HUES64 (cell line): ENCODE measurements at regions not wholly inside any gene's neighbourhood (a gene's known extent, or its start where the extent isn't known, plus 50 kb on each side); places are given as distances from the start of the nearest gene placed in this dataset.

Experiments used
- H3K27ac ChIP-seq: 2 replicates; pipeline ENCODE4 v1.7.0; 2013; ENCODE audit warnings: low read depth, low read length, inconsistent platforms
- H3K27me3 ChIP-seq: 2 replicates; pipeline ENCODE4 v1.6.1; 2013; ENCODE audit warnings: mild to moderate bottlenecking, low read length; ENCODE audit not compliant: insufficient read depth
- H3K36me3 ChIP-seq: 2 replicates; pipeline ENCODE4 v1.6.1; 2013; ENCODE audit warnings: mild to moderate bottlenecking, low read length; ENCODE audit not compliant: insufficient read depth
- H3K4me1 ChIP-seq: 2 replicates; pipeline ENCODE4 v1.6.1; 2013; ENCODE audit warnings: mild to moderate bottlenecking, low read length, moderate library complexity; ENCODE audit not compliant: insufficient read depth
- H3K4me3 ChIP-seq: 2 replicates; pipeline ENCODE4 v1.5.1; 2013; ENCODE audit warnings: mild to moderate bottlenecking, low read length, moderate library complexity
- H3K9ac ChIP-seq: 2 replicates; pipeline ENCODE4 v1.6.1; 2013; ENCODE audit warnings: mild to moderate bottlenecking, low read depth, low read length
- H3K9me3 ChIP-seq: 2 replicates; pipeline ENCODE4 v1.6.1; 2013; ENCODE audit warnings: low read depth, low read length; ENCODE audit not compliant: insufficient read depth
- WGBS: fragments of 150-250, 120-280 bp; methylation state at CpG from one replicate; pipeline ENCODE4 v1.1.7; 2013; ENCODE audit warnings: missing lambda C conversion rate; 5-methylcytosine and 5-hydroxymethylcytosine counted together

GRCh38 chr6:93817937-93818336, 398.6 kb upstream of the EPHA7 start:
- Histone ChIP-seq H3K9me3 (peaks cover 3% of the 10 kb centered on the region; the same call in 1 of the 2 replicates), H3K4me1 (peaks cover 20% of the 10 kb centered on the region), H3K27me3 (no peaks in the 10 kb centered on the region), H3K9ac (no peak overlapping the region), H3K4me3 (no peak overlapping the region), H3K36me3 (peaks cover 63% of the 10 kb centered on the region), H3K27ac (no peak overlapping the region)

DNA sequence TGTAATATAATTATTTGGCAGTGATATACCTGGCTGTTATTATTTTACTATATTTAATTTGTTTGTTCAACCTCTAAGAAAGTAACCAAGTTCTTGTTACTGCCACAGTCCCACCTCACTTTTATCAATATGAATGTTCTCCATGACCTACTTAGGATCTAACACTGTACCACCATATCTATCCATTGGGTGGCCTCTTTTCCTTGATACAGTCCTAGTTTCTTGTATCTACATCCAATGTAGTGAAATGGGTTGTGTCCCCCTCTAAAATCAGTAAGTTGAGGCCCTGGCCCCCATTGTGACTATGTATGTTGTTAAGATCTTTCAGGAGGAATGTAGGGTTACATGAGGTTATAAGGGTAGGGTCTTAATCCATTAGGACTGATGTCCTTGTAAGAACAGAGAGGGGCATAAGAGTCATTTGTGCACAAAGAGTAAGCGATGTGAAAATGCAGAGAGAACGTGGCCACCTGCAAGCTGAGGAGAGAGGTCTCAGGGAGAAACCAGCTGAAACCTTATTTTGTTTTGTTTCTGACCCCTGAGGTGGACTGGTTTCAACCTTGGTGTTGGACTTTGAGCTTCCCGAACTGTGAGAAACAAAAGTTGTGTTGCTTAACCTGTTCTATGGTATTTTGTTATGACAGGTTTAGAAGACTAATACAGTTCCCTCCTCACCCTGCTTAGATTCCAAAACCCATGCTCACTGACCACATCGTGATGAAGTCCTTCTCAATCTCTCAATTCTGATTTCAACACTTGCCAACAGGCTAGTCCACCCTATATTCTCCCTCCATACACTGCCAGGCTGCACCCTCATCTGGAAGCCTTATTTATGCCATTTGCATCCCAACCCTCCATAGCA, 387.3 kb upstream of the EPHA7 start:
- Histone ChIP-seq H3K4me3 (no peak overlapping the region), H3K36me3 (peaks cover 7% of the 10 kb centered on the region), H3K9ac (no peak overlapping the region), H3K27ac (no peak overlapping the region), H3K4me1 (peaks cover under 1% of the 10 kb centered on the region), H3K27me3 (no peaks in the 10 kb centered on the region), H3K9me3 (no peaks in the 10 kb centered on the region)
- WGBS, result 97% methylated on average over 4 of the region's 4 CpGs

DNA sequence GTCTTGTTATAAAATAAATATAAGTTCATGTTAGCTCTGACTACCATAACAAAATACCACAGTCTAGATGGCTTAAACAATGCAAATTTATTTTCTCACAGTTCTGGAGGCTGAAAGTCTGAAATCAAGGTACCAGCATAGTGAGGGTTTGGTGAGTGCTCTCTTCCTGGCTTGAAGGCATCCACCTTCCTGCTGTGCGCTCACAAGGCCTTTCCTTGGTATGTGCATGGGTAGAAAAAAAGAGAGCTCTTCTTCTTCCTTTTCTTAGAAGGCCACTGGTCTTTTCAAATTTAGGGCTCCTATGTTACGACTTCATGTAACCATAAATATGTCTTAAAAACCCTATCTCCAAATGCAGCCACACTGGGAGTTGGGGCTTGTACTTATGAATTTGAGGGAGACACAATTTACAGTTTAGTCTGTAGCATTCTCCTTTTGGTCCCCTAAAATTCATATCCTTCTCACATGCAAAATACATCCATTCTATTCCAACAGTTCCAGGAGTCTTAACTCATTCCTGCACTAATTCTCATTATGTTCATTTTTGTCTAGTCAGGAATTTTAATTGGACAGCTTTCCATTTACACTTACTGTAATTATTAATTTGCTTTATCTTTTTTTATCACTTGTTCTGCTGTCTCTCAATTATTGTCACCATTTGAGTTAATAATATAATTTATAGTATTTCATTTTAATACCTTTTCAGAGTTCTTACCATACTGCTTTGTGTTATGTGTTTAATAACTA, 381.9 kb upstream of the EPHA7 start:
- no peak overlapping the region for H3K27ac ChIP-seq
- H3K36me3 ChIP-seq, result no peaks in the 10 kb centered on the region
- H3K4me1 ChIP-seq, result peaks cover 11% of the 10 kb centered on the region
- H3K27me3 ChIP-seq, result no peaks in the 10 kb centered on the region
- 69% methylated on average over 2 of the region's 2 CpGs for WGBS
- H3K4me3 ChIP-seq, result no peak overlapping the region
- H3K9me3 ChIP-seq, result no peaks in the 10 kb centered on the region
- no peak overlapping the region for H3K9ac ChIP-seq

- no peaks in the 10 kb centered on the region for H3K9me3 ChIP-seq
- H3K4me1 ChIP-seq, result peaks cover 11% of the 10 kb centered on the region
- no peak overlapping the region for H3K9ac ChIP-seq
- no peak overlapping the region for H3K4me3 ChIP-seq
- no peak overlapping the region for H3K27ac ChIP-seq
- no peaks in the 10 kb centered on the region for H3K36me3 ChIP-seq
- H3K27me3 ChIP-seq, result no peaks in the 10 kb centered on the region
- 100% methylated on average over 2 of the region's 3 CpGs for WGBS
Observed at GRCh38 chr6:93799226-93799625, 379.9 kb upstream of the EPHA7 start.

GRCh38 chr6:93794166-93794565, 374.8 kb upstream of the EPHA7 start:
- H3K4me3 ChIP-seq, result no peak overlapping the region
- H3K9ac ChIP-seq, result no peak overlapping the region
- no peaks in the 10 kb centered on the region for H3K9me3 ChIP-seq
- no peaks in the 10 kb centered on the region for H3K27me3 ChIP-seq
- no peaks in the 10 kb centered on the region for H3K36me3 ChIP-seq
- H3K27ac ChIP-seq, result no peak overlapping the region
- peaks cover 5% of the 10 kb centered on the region; the same call in 1 of the 2 replicates for H3K4me1 ChIP-seq

GRCh38 chr6:93792746-93793145, 373.4 kb upstream of the EPHA7 start:
- Histone ChIP-seq H3K27me3 (no peaks in the 10 kb centered on the region), H3K4me3 (no peak overlapping the region), H3K9ac (no peak overlapping the region), H3K27ac (no peak overlapping the region), H3K36me3 (no peaks in the 10 kb centered on the region), H3K9me3 (no peaks in the 10 kb centered on the region), H3K4me1 (peaks cover 16% of the 10 kb centered on the region)
- WGBS, result 90% methylated on average over 4 of the region's 4 CpGs

- Histone ChIP-seq H3K4me3 (no peak overlapping the region), H3K36me3 (no peaks in the 10 kb centered on the region), H3K9ac (no peak overlapping the region), H3K9me3 (no peaks in the 10 kb centered on the region), H3K27ac (no peak overlapping the region), H3K27me3 (no peaks in the 10 kb centered on the region), H3K4me1 (peaks cover 31% of the 10 kb centered on the region)
- WGBS, result 93% methylated on average over 1 of the region's 1 CpG
Observed at GRCh38 chr6:93790981-93791380, 371.6 kb upstream of the EPHA7 start.

DNA sequence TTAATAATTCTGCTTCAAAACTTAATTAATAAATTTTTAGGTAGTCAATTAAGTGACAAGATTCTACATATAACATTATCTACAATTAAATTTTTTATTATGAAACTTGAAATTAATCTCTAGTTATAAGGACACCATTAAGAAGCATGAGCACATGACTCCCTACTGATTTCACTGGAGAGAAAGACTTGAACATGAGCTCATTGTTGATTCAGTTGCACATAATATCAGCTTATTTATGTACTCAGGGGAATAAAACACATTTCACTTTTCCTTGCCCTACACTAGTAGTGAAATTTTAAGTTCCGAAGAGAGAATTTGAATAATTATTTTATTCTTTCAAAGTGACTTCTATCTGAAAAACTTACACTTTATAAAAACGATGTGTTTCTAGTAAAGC, 370.2 kb upstream of the EPHA7 start:
- H3K4me1 ChIP-seq, result peaks cover 46% of the 10 kb centered on the region
- H3K4me3 ChIP-seq, result no peak overlapping the region
- H3K9ac ChIP-seq, result no peak overlapping the region
- no peaks in the 10 kb centered on the region for H3K27me3 ChIP-seq
- H3K27ac ChIP-seq, result no peak overlapping the region
- H3K9me3 ChIP-seq, result no peaks in the 10 kb centered on the region
- WGBS, result 80% methylated on average over 1 of the region's 2 CpGs
- H3K36me3 ChIP-seq, result no peaks in the 10 kb centered on the region

DNA sequence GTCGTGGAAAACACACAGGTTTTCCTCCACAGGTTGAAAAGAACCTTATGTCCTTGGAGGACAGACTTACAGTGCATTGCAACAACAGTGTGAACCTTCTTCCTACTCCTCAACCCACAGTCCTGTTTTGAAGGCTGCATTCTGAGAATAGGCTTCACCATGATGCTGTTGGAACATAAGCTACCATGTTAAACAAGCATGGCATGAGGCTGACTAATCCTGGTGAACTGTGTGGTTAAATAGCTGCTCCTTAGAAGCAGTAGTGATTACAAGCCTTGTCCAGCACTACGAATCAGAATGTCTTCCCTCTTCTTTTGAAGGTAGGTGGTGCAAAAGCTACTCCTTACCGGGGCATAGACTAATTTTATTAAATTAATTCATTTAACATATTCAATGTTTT, 368.5 kb upstream of the EPHA7 start:
- Histone ChIP-seq H3K27ac (peak overlapping the region; percentile 98), H3K4me3 (no peak overlapping the region), H3K27me3 (no peaks in the 10 kb centered on the region), H3K9me3 (no peaks in the 10 kb centered on the region), H3K4me1 (peaks cover 55% of the 10 kb centered on the region), H3K36me3 (no peaks in the 10 kb centered on the region), H3K9ac (peak overlapping the region; percentile 58; the same call in 1 of the 2 replicates)
- WGBS, result 78% methylated on average over 2 of the region's 3 CpGs

DNA sequence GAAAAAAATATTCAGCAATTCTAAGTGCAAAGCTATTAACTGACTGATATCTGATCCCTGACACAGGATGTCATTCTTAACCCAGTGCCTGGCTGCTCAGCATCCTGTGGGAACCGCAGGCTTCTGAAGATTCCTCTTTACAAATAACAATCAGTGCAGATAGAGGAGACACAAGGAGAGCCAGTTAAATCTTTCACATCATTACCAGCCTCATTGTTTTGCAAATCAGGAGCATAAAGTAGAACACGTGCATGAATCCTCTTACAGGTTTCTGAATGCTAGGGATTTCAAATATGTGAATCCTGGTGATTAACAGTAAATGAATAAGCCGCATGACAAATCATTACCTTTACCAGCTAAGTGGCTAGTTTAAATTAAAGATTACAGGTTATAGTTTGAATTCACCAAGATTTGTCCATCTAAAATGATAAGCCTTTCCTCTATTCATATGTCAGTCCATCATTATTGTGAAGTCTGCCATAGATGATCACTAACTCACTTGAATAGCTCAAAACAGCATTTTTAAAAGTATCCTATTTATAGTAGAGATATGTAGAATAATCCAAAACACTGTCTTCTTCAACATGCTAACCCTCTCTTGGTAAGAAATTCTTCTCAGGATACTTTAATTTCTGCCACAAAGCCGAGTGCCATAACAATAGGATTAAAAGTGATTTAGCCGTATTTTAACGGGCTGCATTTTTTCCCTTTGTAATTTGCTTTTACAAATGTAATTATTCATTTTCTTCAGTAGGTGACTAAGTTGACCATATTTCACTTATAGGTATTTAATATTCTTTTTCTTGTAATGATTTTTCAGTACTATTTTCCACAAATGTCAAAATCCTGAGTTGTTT, 367.3 kb upstream of the EPHA7 start:
- H3K4me3 ChIP-seq, result peak overlapping the region; percentile 34

GRCh38 chr6:93785694-93786030, 366.3 kb upstream of the EPHA7 start:
- peak overlapping the region; percentile 98 for H3K27ac ChIP-seq
- H3K4me3 ChIP-seq, result no peak overlapping the region
- WGBS, result no CpG with 5 or more reads among the region's 3 CpGs
- no peaks in the 10 kb centered on the region for H3K27me3 ChIP-seq
- peak overlapping the region; percentile 63; the same call in 1 of the 2 replicates for H3K9ac ChIP-seq
- H3K36me3 ChIP-seq, result no peaks in the 10 kb centered on the region
- H3K9me3 ChIP-seq, result no peaks in the 10 kb centered on the region
- H3K4me1 ChIP-seq, result peaks cover 58% of the 10 kb centered on the region

More for the DNA sequence above, 367.3 kb upstream of the EPHA7 start:
- Histone ChIP-seq H3K4me1 (peaks cover 58% of the 10 kb centered on the region), H3K9me3 (no peaks in the 10 kb centered on the region), H3K36me3 (no peaks in the 10 kb centered on the region), H3K27me3 (no peaks in the 10 kb centered on the region), H3K9ac (peak overlapping the region; percentile 63), H3K27ac (peak overlapping the region; percentile 98)
- 0% methylated on average over 3 of the region's 6 CpGs for WGBS
